CD4-positive, CD25-positive, alpha-beta regulatory T cell (primary cell): ENCODE measurements at regions not wholly inside any gene's neighbourhood (a gene's known extent, or its start where the extent isn't known, plus 50 kb on each side); places are given as distances from the start of the nearest gene placed in this dataset.

Experiments used
- ATAC-seq, 2 donors: fragments of 150-1000 bp; cut with Tn5 transposase; one replicate each; pipeline ENCODE4 v1.10.0; 2021; ENCODE audit warnings: low read depth in 2 of 2, moderate number of reproducible peaks in 2 of 2, moderate library complexity in 1 of 2
- DNase-seq, 3 donors: peaks; one replicate each; pipeline versions ENCODE4 v3.0.0 to v3.0.0-alpha.2; 2012 to 2022; ENCODE audit warnings: mixed read lengths in 1 of 3
- H3K27ac ChIP-seq: one replicate; pipeline ENCODE4 v1.7.0; 2013; ENCODE audit warnings: mild to moderate bottlenecking, low read length; ENCODE audit not compliant: insufficient read depth, poor library complexity, severe bottlenecking
- H3K27me3 ChIP-seq: one replicate; pipeline ENCODE4 v1.7.0; 2013; ENCODE audit warnings: low read length; ENCODE audit not compliant: control insufficient read depth, insufficient read depth
- H3K36me3 ChIP-seq: one replicate; pipeline ENCODE4 v1.7.0; 2013; ENCODE audit warnings: mild to moderate bottlenecking, low read length, moderate library complexity; ENCODE audit not compliant: control insufficient read depth, insufficient read depth
- H3K4me1 ChIP-seq: 2 replicates; pipeline ENCODE4 v1.7.0; 2013; ENCODE audit warnings: mild to moderate bottlenecking, low read length; ENCODE audit not compliant: insufficient read depth, control insufficient read depth, poor library complexity, severe bottlenecking
- H3K4me3 ChIP-seq: one replicate; pipeline ENCODE4 v1.7.0; 2013; ENCODE audit warnings: low read depth, mild to moderate bottlenecking, low read length, moderate library complexity
- H3K9me3 ChIP-seq, 2 experiments: 1 replicate in 1 of 2; 2 replicates in 1 of 2; pipeline ENCODE4 v1.7.0; 2013; ENCODE audit warnings: low read length in 2 of 2, mild to moderate bottlenecking in 1 of 2, moderate library complexity in 1 of 2; ENCODE audit not compliant: control insufficient read depth in 2 of 2
- H3K27ac Mint-ChIP-seq, 3 donors: one replicate each; pipeline ENCODE4 v1.8.0; 2020 to 2022; ENCODE audit warnings: mild to moderate bottlenecking in 3 of 3, mixed read lengths in 3 of 3, moderate library complexity in 2 of 3
- H3K27me3 Mint-ChIP-seq: one replicate; pipeline ENCODE4 v1.8.0; 2022; ENCODE audit warnings: mild to moderate bottlenecking, mixed read lengths
- H3K36me3 Mint-ChIP-seq: one replicate; pipeline ENCODE4 v1.8.0; 2020; ENCODE audit warnings: mixed read lengths
- H3K4me1 Mint-ChIP-seq, 4 donors: one replicate each; pipeline ENCODE4 v1.8.0; 2020 to 2022; ENCODE audit warnings: mixed read lengths in 4 of 4, mild to moderate bottlenecking in 1 of 4
- H3K4me3 Mint-ChIP-seq, 4 donors: one replicate each; pipeline ENCODE4 v1.8.0; 2020 to 2022; ENCODE audit warnings: mild to moderate bottlenecking in 4 of 4, mixed read lengths in 4 of 4, moderate library complexity in 3 of 4
- H3K9me3 Mint-ChIP-seq, 7 donors: one replicate each; pipeline ENCODE4 v1.8.0; 2020 to 2022; ENCODE audit warnings: mixed read lengths in 7 of 7, mild to moderate bottlenecking in 3 of 7, moderate library complexity in 2 of 7

DNA sequence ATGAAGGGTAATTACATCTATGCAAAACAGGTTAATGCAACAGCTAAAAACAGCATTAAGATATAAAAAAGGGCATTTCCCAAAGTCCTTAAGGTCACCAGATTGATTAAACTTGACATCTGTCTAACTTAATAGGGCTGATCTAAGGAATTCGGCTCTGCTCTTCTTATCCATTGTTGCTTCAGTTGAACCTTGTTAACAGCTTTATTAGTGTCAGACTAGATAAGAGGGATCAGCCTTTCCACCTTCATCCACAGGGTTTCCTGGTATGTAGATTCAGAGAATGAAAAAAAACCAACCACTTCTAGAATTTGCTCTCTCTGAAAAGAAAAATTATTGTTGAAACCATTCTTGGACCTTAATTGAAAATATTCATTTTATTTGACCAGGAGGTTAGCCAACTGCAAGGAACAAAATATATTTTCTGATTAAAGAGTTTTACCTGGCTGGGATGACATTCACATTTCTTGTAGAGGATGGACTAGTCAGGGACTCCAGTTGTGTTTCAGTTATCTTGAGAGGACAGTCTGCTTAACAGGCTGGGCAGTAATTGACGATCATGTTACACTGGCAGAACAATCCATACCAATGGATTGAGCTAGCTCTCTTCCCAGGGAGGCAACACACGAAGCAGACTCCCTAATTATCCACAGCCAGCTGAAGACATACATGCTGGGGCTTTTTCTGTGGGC is 357.4 kb upstream of the ACVR2A start:
- Mint-ChIP-seq H3K36me3 (no peaks in the 10 kb centered on the region), H3K9me3 (peaks cover 0 to 3% (median 0%) of the 10 kb centered on the region in 7 donors), H3K4me1 (peaks cover 5 to 21% (median 16%) of the 10 kb centered on the region in 4 donors), H3K27me3 (no peaks in the 10 kb centered on the region), H3K4me3 (no peak overlapping the region), H3K27ac (no peak overlapping the region)
- Histone ChIP-seq H3K4me1 (peaks cover 3% of the 10 kb centered on the region), H3K36me3 (no peaks in the 10 kb centered on the region), H3K9me3 (no peaks in the 10 kb centered on the region), H3K4me3 (no peak overlapping the region), H3K27ac (no peak overlapping the region), H3K27me3 (no peaks in the 10 kb centered on the region)
- DNase-seq (no peak), ATAC-seq (no peak)

GRCh38 chr2:147485210-147485851 is 359.5 kb upstream of the ACVR2A start:
- no peaks in the 10 kb centered on the region for H3K9me3 ChIP-seq
- ATAC-seq (no peak), DNase-seq (no peak)
- H3K36me3 ChIP-seq, result no peaks in the 10 kb centered on the region
- H3K27ac ChIP-seq, result no peak overlapping the region
- H3K27me3 ChIP-seq, result no peaks in the 10 kb centered on the region
- peaks cover 0 to 1% (median 0%) of the 10 kb centered on the region in 7 donors for H3K9me3 Mint-ChIP-seq
- no peaks in the 10 kb centered on the region for H3K27me3 Mint-ChIP-seq
- no peaks in the 10 kb centered on the region for H3K36me3 Mint-ChIP-seq
- no peak overlapping the region for H3K27ac Mint-ChIP-seq
- H3K4me3 Mint-ChIP-seq, result no peak overlapping the region
- no peak overlapping the region for H3K4me3 ChIP-seq
- peaks cover 0 to 9% (median 5%) of the 10 kb centered on the region in 4 donors for H3K4me1 Mint-ChIP-seq
- peaks cover 3% of the 10 kb centered on the region for H3K4me1 ChIP-seq

DNA sequence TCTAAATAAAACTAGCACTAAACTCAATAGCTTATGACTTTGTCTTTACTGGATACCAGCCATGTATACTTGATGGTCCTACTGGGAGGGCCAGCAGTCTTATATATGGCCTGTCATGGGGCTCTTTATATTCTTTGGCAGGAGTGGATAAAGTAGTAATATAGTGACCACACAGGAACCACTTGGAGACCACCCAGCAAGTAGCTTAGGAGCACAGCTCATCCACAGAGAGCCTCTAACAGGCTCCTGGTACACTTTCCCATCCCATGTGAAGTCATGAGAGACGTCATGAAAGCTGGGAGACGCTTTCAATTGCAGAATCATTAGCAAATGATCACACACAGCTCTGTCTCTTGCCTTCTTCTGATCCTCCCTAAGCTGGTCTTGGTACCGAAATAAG is 360.9 kb upstream of the ACVR2A start:
- H3K36me3 Mint-ChIP-seq, result no peaks in the 10 kb centered on the region
- H3K27me3 ChIP-seq, result no peaks in the 10 kb centered on the region
- no peaks in the 10 kb centered on the region for H3K4me1 ChIP-seq
- H3K4me3 Mint-ChIP-seq, result no peak overlapping the region
- no peak overlapping the region for H3K27ac Mint-ChIP-seq
- no peak overlapping the region for H3K27ac ChIP-seq
- H3K9me3 Mint-ChIP-seq, result peaks cover 0 to 1% (median 0%) of the 10 kb centered on the region in 7 donors
- no peaks in the 10 kb centered on the region for H3K36me3 ChIP-seq
- H3K4me3 ChIP-seq, result no peak overlapping the region
- H3K4me1 Mint-ChIP-seq, result no peaks in the 10 kb centered on the region
- ATAC-seq (no peak), DNase-seq (no peak)
- H3K27me3 Mint-ChIP-seq, result no peaks in the 10 kb centered on the region
- no peaks in the 10 kb centered on the region for H3K9me3 ChIP-seq

DNA sequence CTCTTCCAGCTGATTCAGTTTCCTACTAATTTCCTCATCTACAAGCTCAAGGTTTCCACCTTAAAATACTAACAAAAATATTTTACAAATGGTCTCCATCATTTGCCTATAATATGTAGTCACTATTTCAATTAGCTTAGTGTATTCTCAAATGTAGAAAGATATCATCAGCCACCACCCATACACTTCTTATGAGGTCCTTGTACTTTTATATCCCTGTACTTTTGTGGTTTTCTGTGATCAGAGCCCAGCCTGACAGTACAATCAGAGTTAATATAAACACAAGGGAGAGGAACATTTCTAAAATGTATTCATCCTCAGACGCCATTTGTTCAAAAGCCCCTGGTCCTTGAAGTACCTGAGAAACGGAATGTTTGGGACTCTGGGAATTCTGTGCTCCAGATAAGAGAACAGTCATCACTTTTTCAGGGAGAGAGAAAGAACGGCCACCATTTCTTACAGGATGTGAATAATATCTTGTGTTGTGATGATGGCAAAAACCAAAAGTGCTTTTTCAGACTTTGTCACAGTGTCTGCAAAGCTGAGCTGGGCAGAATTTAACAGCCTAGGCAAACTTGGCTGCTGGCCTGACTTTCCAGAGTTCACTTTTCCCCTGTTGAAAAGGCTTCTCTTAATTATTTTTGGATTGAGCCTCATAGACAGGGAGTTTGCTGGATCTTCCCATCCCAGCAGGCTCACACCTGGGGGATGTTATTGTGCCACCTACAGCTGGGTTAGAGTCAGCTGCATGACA is 361.7 kb upstream of the ACVR2A start:
- no peak overlapping the region for H3K4me3 Mint-ChIP-seq
- no peaks in the 10 kb centered on the region for H3K4me1 Mint-ChIP-seq
- no peak for DNase-seq
- no peaks in the 10 kb centered on the region for H3K9me3 ChIP-seq
- H3K36me3 ChIP-seq, result no peaks in the 10 kb centered on the region
- H3K4me3 ChIP-seq, result no peak overlapping the region
- no peaks in the 10 kb centered on the region for H3K36me3 Mint-ChIP-seq
- no peak overlapping the region for H3K27ac Mint-ChIP-seq
- no peak for ATAC-seq
- no peaks in the 10 kb centered on the region for H3K27me3 ChIP-seq
- H3K4me1 ChIP-seq, result no peaks in the 10 kb centered on the region
- H3K9me3 Mint-ChIP-seq, result peaks cover 0 to 1% (median 0%) of the 10 kb centered on the region in 7 donors
- no peak overlapping the region for H3K27ac ChIP-seq
- no peaks in the 10 kb centered on the region for H3K27me3 Mint-ChIP-seq

DNA sequence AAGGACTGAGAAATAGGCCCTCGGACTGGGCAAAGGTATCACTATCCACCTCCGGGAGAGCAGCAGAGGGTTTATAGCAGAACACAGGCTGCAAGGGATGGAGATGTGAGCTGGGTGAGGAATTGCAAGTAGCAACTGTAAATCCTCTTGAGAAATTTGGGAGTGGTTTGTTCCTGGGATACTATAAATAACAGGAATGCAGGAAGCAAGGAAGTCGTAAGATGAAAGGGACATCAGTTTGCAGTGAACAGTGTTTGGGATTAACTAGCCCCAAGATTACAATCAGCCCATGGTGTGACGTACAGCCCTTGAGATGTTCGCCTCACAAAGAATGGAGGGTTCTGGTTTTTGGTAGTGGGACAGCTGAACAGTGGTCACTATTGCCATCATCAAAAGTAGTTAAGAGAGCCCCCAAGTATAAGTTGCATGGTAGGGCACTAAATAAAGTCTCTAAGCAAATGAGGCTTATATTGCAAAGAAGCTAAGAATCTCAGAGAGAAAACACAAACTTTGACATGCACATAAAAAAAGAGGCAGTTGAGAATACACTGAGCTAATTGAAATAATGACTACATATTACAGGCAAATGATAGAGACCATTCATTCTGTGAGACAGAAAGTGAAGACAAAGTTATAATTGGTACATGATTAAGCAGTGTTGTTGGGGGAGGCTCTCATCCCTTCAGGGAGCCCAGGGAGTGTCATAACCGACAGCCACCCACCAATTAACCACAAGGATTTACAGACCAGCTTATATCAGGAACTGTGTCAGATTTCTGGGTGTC is 362.5 kb upstream of the ACVR2A start:
- Histone ChIP-seq H3K9me3 (no peaks in the 10 kb centered on the region), H3K27ac (no peak overlapping the region), H3K36me3 (no peaks in the 10 kb centered on the region), H3K27me3 (no peaks in the 10 kb centered on the region), H3K4me3 (no peak overlapping the region), H3K4me1 (no peaks in the 10 kb centered on the region)
- Mint-ChIP-seq H3K27me3 (no peaks in the 10 kb centered on the region), H3K4me1 (no peaks in the 10 kb centered on the region), H3K4me3 (no peak overlapping the region), H3K27ac (no peak overlapping the region), H3K36me3 (no peaks in the 10 kb centered on the region), H3K9me3 (peaks cover 0 to 1% (median 0%) of the 10 kb centered on the region in 7 donors)
- no peak for DNase-seq
- ATAC-seq, result no peak

GRCh38 chr2:147479358-147479757 is 365.5 kb upstream of the ACVR2A start:
- Histone ChIP-seq H3K27ac (no peak overlapping the region), H3K4me3 (no peak overlapping the region), H3K4me1 (no peaks in the 10 kb centered on the region), H3K36me3 (no peaks in the 10 kb centered on the region), H3K27me3 (no peaks in the 10 kb centered on the region), H3K9me3 (no peaks in the 10 kb centered on the region)
- H3K4me1 Mint-ChIP-seq, result no peaks in the 10 kb centered on the region
- DNase-seq (no peak), ATAC-seq (no peak)
- H3K36me3 Mint-ChIP-seq, result no peaks in the 10 kb centered on the region
- H3K27me3 Mint-ChIP-seq, result no peaks in the 10 kb centered on the region
- H3K27ac Mint-ChIP-seq, result no peak overlapping the region
- peaks cover 0 to 5% (median 0%) of the 10 kb centered on the region in 7 donors for H3K9me3 Mint-ChIP-seq
- H3K4me3 Mint-ChIP-seq, result no peak overlapping the region

DNA sequence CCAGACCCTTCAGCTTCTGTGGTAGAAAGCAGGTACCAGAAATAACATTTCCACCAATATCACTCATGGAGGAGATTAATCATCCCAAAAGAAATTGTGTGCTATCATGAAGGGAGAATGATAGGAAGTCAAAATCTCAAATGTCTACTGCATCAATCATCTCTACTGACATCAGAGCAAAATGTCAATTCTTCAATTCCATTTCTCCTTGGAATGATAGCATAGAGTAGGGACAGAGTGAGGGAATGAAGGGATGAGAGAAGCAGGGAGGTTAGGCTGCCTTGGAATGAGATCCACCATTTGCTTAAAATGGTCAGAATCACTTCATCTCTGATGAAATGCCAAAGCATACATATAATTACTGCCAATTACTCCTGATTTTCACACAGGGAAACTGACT is 371.8 kb upstream of the ACVR2A start:
- Mint-ChIP-seq H3K36me3 (no peaks in the 10 kb centered on the region), H3K4me1 (no peaks in the 10 kb centered on the region), H3K27me3 (no peaks in the 10 kb centered on the region), H3K4me3 (no peak overlapping the region), H3K27ac (no peak overlapping the region), H3K9me3 (peaks cover 0 to 5% (median 2%) of the 10 kb centered on the region in 7 donors)
- H3K27ac ChIP-seq, result no peak overlapping the region
- H3K27me3 ChIP-seq, result no peaks in the 10 kb centered on the region
- H3K4me1 ChIP-seq, result no peaks in the 10 kb centered on the region
- H3K9me3 ChIP-seq, result no peaks in the 10 kb centered on the region
- H3K4me3 ChIP-seq, result no peak overlapping the region
- ATAC-seq (no peak), DNase-seq (no peak)
- no peaks in the 10 kb centered on the region for H3K36me3 ChIP-seq
